Vagina (tissue), 2 donors: ENCODE measurements at regions not wholly inside any gene's neighbourhood (a gene's known extent, or its start where the extent isn't known, plus 50 kb on each side); places are given as distances from the start of the nearest gene placed in this dataset.

Source experiments
- DNase-seq, 2 donors: peaks; one replicate each; pipeline ENCODE4 v3.0.0-alpha.2; 2017; ENCODE audit errors: extremely low spot score in 2 of 2
- H3K27ac ChIP-seq: fragments of 200-600 bp; sonication (generic); one replicate; pipeline ENCODE4 v1.5.1; 2019
- H3K27me3 ChIP-seq: fragments of 200-600 bp; sonication (generic); one replicate; pipeline ENCODE4 v1.5.1; 2019
- H3K36me3 ChIP-seq, 2 donors: fragments of 200-600 bp; sonication (generic); one replicate each; pipeline ENCODE4 v1.5.1; 2017 to 2019
- H3K4me1 ChIP-seq: fragments of 200-600 bp; sonication (generic); one replicate; pipeline ENCODE4 v1.5.1; 2019
- H3K4me3 ChIP-seq, 2 donors: fragments of 200-600 bp; sonication (generic); 1 replicate in 1 of 2; 2 replicates in 1 of 2; pipeline ENCODE4 v1.5.1; 2016 to 2019
- H3K9me3 ChIP-seq: fragments of 200-600 bp; sonication (generic); one replicate; pipeline ENCODE4 v1.5.1; 2019
- POLR2A ChIP-seq, 2 donors: fragments of 450-650 bp; IDR thresholded peaks; one replicate each; pipeline ENCODE4 v1.6.1; 2017; ENCODE audit warnings: antibody characterized with exemption in 2 of 2, mild to moderate bottlenecking in 2 of 2, moderate library complexity in 2 of 2
- POLR2AphosphoS5 ChIP-seq, 2 donors: sonication (generic); formaldehyde crosslinking; IDR thresholded peaks; one replicate each; pipeline ENCODE4 v1.9.0; 2017; ENCODE audit warnings: antibody characterized with exemption in 2 of 2, mild to moderate bottlenecking in 2 of 2, low read depth in 1 of 2; ENCODE audit not compliant: insufficient read depth in 1 of 2
- intact Hi-C: fragments of 100-400 bp; cut with DNase I; formaldehyde crosslinking; loops from one replicate; pipeline ENCODE4 v1.15.1; 2023
- TF ChIP-seq, protein P1 (sequence below), 3 experiments: fragments of 450-650 bp in 2 of 3; fragments of 200-600 bp in 1 of 3; sonication (generic) in 1 of 3; IDR thresholded peaks; one replicate each; pipeline ENCODE4 v1.5.1; 2017 to 2019; ENCODE audit warnings: antibody characterized with exemption in 3 of 3, mild to moderate bottlenecking in 2 of 3, moderate library complexity in 2 of 3

DNA sequence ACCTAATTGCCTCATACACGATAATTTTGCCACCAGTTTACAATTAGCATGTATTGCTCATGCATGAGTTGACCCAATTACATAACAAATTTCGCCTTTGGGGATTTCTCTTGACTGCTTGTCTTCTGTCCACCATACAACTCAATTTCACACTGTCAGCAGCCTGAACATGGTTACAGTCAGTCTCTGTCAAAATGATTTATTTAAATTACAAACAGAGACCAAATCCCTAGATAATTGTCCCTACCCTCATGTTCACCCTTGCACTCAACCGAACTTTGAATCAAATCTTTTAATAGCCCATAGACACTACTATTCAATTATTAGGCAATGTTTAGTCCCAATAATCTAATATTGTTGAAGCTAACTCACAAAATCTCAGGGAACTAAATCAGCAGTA is 59.7 kb upstream of the NEBL start:
- intact Hi-C loops, result no loop called here
- TF ChIP-seq, protein P1, sequence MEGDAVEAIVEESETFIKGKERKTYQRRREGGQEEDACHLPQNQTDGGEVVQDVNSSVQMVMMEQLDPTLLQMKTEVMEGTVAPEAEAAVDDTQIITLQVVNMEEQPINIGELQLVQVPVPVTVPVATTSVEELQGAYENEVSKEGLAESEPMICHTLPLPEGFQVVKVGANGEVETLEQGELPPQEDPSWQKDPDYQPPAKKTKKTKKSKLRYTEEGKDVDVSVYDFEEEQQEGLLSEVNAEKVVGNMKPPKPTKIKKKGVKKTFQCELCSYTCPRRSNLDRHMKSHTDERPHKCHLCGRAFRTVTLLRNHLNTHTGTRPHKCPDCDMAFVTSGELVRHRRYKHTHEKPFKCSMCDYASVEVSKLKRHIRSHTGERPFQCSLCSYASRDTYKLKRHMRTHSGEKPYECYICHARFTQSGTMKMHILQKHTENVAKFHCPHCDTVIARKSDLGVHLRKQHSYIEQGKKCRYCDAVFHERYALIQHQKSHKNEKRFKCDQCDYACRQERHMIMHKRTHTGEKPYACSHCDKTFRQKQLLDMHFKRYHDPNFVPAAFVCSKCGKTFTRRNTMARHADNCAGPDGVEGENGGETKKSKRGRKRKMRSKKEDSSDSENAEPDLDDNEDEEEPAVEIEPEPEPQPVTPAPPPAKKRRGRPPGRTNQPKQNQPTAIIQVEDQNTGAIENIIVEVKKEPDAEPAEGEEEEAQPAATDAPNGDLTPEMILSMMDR (IDR thresholded peaks at IDR 0.05), result no peak
- no peak for TF ChIP-seq POLR2A (IDR thresholded peaks at IDR 0.05)
- TF ChIP-seq POLR2AphosphoS5 (IDR thresholded peaks at IDR 0.05; ENCODE audit: insufficient read depth in 1 of 2, low read depth in 1 of 2), result no peak
- Histone ChIP-seq H3K27me3 (no peaks in the 10 kb centered on the region), H3K27ac (no peak overlapping the region), H3K4me3 (no peak overlapping the region), H3K4me1 (no peaks in the 10 kb centered on the region), H3K36me3 (no peaks in the 10 kb centered on the region), H3K9me3 (no peaks in the 10 kb centered on the region)
- no peak for DNase-seq

DNA sequence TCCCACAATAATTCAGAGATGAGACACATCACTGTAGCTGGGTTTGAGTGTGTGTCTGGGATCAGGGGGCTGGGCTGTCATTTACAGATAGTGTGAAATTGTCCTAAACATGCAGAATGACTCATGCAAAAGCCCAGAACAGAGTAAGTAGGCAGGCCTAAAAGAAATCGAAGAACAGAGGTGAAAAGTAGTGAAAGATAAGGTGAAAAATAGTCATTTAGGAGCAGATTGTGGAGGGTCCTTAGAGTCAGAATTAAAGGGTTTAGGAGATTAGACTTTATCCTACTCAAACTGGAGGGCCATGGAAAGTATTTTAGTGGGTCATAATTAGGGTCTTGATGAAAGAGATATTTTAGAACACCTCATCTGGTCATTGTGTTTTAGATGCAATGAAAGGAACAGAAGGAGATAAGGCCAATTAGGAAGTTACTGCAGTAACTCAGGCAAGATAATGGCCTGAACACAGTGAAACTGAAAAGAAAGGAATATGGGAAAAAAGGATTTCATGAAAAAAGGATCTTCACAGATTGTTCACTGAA is 58.3 kb upstream of the NEBL start:
- Histone ChIP-seq H3K27me3 (no peaks in the 10 kb centered on the region), H3K27ac (no peak overlapping the region), H3K4me3 (no peak overlapping the region), H3K4me1 (no peaks in the 10 kb centered on the region), H3K9me3 (no peaks in the 10 kb centered on the region), H3K36me3 (no peaks in the 10 kb centered on the region)
- no peak for DNase-seq
- intact Hi-C loops, result no loop called here
- TF ChIP-seq POLR2A (IDR thresholded peaks at IDR 0.05) (no peak), POLR2AphosphoS5 (IDR thresholded peaks at IDR 0.05; ENCODE audit: insufficient read depth in 1 of 2, low read depth in 1 of 2) (no peak)
- TF ChIP-seq, protein P1 (IDR thresholded peaks at IDR 0.05), result no peak

DNA sequence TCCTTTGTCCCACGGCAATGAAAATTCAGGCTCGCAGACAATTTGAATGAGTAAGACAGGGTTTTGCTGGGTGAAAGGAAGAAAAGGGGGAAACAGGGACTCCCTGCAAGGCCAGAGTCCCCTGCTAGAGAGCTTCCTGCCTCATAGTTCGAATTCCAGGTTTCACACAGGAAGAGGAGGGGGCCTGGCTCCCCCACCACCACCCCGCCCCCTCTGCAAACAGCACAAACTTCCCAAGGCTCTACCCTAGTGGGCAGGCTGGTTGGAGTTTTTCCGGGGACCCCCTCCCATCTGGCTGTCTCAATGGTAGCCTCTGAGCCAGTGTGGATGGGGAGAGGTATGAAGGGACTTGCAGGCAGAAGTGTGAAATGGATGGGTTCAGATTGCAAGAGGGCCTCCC is 57.4 kb upstream of the NEBL start:
- H3K4me3 ChIP-seq, result no peak overlapping the region
- DNase-seq, result no peak

DNA sequence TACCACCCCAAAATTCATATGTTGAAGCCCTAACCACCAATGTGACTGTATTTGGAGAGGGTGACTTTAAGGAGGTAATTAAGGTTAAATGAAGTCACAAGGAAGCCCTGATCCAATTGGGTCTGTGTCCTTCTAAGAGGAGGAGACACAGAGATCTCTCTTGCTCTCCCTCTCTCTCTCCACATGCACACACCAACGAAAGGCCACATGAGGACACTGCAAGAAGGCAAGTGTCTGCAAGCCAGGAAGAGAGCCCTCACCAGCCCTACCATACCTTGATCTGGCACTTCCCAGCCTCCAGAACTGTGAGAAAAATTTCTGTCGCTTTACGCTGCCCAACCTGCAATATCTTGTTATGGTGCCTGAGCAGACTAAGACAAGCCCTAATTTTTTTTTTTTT is 56.0 kb upstream of the NEBL start:
- no peak for DNase-seq
- TF ChIP-seq, protein P1 (IDR thresholded peaks at IDR 0.05), result no peak
- no peak for TF ChIP-seq POLR2A (IDR thresholded peaks at IDR 0.05)
- no peak for TF ChIP-seq POLR2AphosphoS5 (IDR thresholded peaks at IDR 0.05; ENCODE audit: insufficient read depth in 1 of 2, low read depth in 1 of 2)
- intact Hi-C loops, result no loop called here
- H3K4me1 ChIP-seq, result no peaks in the 10 kb centered on the region
- H3K27me3 ChIP-seq, result no peaks in the 10 kb centered on the region
- H3K36me3 ChIP-seq, result no peaks in the 10 kb centered on the region
- no peak overlapping the region for H3K27ac ChIP-seq
- no peak overlapping the region for H3K4me3 ChIP-seq
- no peaks in the 10 kb centered on the region for H3K9me3 ChIP-seq

More for the DNA sequence above, 57.4 kb upstream of the NEBL start:
- TF ChIP-seq, protein P1 (IDR thresholded peaks at IDR 0.05), result no peak
- TF ChIP-seq POLR2AphosphoS5 (IDR thresholded peaks at IDR 0.05; ENCODE audit: insufficient read depth in 1 of 2, low read depth in 1 of 2), result no peak
- no peak for TF ChIP-seq POLR2A (IDR thresholded peaks at IDR 0.05)
- no peaks in the 10 kb centered on the region for H3K27me3 ChIP-seq
- H3K27ac ChIP-seq, result no peak overlapping the region
- no peaks in the 10 kb centered on the region for H3K36me3 ChIP-seq
- H3K4me1 ChIP-seq, result no peaks in the 10 kb centered on the region
- intact Hi-C loops, result no loop called here
- no peaks in the 10 kb centered on the region for H3K9me3 ChIP-seq

DNA sequence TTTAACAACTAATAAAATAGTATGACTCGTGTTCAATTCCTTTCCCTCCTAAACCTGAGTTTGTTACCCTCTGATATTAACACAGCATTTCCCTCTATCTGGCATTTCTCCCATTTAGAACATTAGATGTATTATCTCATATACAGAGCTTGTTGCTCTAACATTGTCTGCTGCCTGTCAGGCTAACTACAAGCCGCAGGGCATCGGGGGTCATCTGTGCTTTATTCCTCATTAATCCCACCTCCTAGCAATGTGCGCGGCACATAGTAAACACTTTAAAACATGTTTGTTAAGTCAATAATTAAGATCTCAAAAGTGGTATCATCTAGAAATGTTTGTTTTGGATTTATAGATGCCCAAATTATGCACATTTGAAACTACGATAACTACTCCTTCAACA is 52.9 kb upstream of the NEBL start:
- intact Hi-C loops, result no loop called here
- Histone ChIP-seq H3K4me1 (no peaks in the 10 kb centered on the region), H3K27ac (no peak overlapping the region), H3K4me3 (no peak overlapping the region), H3K27me3 (no peaks in the 10 kb centered on the region), H3K36me3 (no peaks in the 10 kb centered on the region), H3K9me3 (no peaks in the 10 kb centered on the region)
- TF ChIP-seq POLR2AphosphoS5 (IDR thresholded peaks at IDR 0.05; ENCODE audit: insufficient read depth in 1 of 2, low read depth in 1 of 2) (no peak), POLR2A (IDR thresholded peaks at IDR 0.05) (no peak)
- TF ChIP-seq, protein P1 (IDR thresholded peaks at IDR 0.05), result no peak
- DNase-seq, result no peak
